Stimulated activated CD8-positive, alpha-beta memory T cell treated with anti-CD3 and anti-CD28 coated beads, Interleukin-15, amount 100 ng/mL, for 4 hours (primary cell): ENCODE measurements at regions not wholly inside any gene's neighbourhood (a gene's known extent, or its start where the extent isn't known, plus 50 kb on each side); places are given as distances from the start of the nearest gene placed in this dataset.
"Not testable (repeated sequence)": the region's sequence is repeated elsewhere in the genome, so short reads cannot be mapped to it uniquely, and the experiment has no call there.

Source experiments
- DNase-seq, 2 donors: peaks; one replicate each; pipeline ENCODE4 v3.0.0-alpha.2; 2020; ENCODE audit warnings: low read depth in 2 of 2

GRCh38 chr12:129959889-129960288 is 56.1 kb upstream of the TMEM132D start:
- no peak for DNase-seq

GRCh38 chr12:129961091-129961490 is 57.3 kb upstream of the TMEM132D start:
- DNase-seq, result no peak

GRCh38 chr12:129961856-129962255 is 58.0 kb upstream of the TMEM132D start:
- DNase-seq, result no peak

- DNase-seq, result no peak
These were observed 60.5 kb upstream of the TMEM132D start for GRCh38 chr12:129964300-129964699.

GRCh38 chr12:129964826-129965457 is 61.1 kb upstream of the TMEM132D start:
- no peak for DNase-seq

- no peak for DNase-seq
These were observed 62.5 kb upstream of the TMEM132D start for GRCh38 chr12:129966146-129966995.

GRCh38 chr12:129971721-129972120 is 67.9 kb upstream of the TMEM132D start:
- DNase-seq, result no peak

GRCh38 chr12:129973236-129973961 is 69.6 kb upstream of the TMEM132D start:
- DNase-seq, result no peak

- no peak for DNase-seq
These were observed 80.3 kb upstream of the TMEM132D start for GRCh38 chr12:129984106-129984505.

GRCh38 chr12:129987841-129988240 is 84.0 kb upstream of the TMEM132D start:
- no peak for DNase-seq

GRCh38 chr12:129994634-129995033 is 90.8 kb upstream of the TMEM132D start:
- DNase-seq, result no peak

GRCh38 chr12:129997239-129997638 is 93.4 kb upstream of the TMEM132D start:
- no peak for DNase-seq

GRCh38 chr12:130004310-130004877 is 100.6 kb upstream of the TMEM132D start:
- not testable (repeated sequence) for DNase-seq

GRCh38 chr12:130007771-130008170 is 103.9 kb upstream of the TMEM132D start:
- DNase-seq, result no peak

- DNase-seq, result no peak
These were observed 104.4 kb upstream of the TMEM132D start for GRCh38 chr12:130008241-130008640.

GRCh38 chr12:130009961-130010360 is 106.1 kb upstream of the TMEM132D start:
- DNase-seq, result no peak

- no peak for DNase-seq
These were observed 108.0 kb upstream of the TMEM132D start for GRCh38 chr12:130011611-130012385.

GRCh38 chr12:130013771-130014484 is 110.1 kb upstream of the TMEM132D start:
- DNase-seq, result no peak

- DNase-seq, result no peak
These were observed 110.6 kb upstream of the TMEM132D start for GRCh38 chr12:130014485-130014807.

GRCh38 chr12:130016194-130016593 is 112.4 kb upstream of the TMEM132D start:
- no peak for DNase-seq

GRCh38 chr12:130016986-130017385 is 113.2 kb upstream of the TMEM132D start:
- DNase-seq, result no peak
